GM21526 (cell line): ENCODE measurements at regions not wholly inside any gene's neighbourhood (a gene's known extent, or its start where the extent isn't known, plus 50 kb on each side); places are given as distances from the start of the nearest gene placed in this dataset.

ENCODE experiments used
- ATAC-seq: cut with Tn5 transposase; IDR thresholded peaks from one replicate; pipeline ENCODE4 v1.9.1; 2021; ENCODE audit warnings: moderate library complexity; ENCODE audit not compliant: unreplicated experiment, low FRiP score

DNA sequence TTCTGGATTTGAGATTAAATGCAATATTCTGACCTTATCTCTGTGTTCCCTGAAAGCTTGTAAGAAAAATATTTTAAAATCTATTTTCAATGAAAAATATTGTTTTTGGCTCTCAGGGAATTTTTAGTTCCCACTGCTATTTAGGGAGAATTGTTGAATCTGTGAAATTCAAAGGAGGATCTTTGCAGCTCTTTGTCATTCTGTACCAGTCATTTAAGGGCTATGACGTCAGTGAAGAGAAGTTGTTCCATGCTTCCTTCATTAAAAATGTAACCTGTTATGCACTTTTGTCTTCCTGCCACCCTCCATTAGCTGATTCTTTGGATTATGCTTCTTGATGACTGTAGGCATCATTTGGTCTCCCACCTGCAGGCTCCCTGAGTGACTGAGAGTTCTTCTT is 427.8 kb upstream of the C2CD4B start:
- ATAC-seq: no peak

DNA sequence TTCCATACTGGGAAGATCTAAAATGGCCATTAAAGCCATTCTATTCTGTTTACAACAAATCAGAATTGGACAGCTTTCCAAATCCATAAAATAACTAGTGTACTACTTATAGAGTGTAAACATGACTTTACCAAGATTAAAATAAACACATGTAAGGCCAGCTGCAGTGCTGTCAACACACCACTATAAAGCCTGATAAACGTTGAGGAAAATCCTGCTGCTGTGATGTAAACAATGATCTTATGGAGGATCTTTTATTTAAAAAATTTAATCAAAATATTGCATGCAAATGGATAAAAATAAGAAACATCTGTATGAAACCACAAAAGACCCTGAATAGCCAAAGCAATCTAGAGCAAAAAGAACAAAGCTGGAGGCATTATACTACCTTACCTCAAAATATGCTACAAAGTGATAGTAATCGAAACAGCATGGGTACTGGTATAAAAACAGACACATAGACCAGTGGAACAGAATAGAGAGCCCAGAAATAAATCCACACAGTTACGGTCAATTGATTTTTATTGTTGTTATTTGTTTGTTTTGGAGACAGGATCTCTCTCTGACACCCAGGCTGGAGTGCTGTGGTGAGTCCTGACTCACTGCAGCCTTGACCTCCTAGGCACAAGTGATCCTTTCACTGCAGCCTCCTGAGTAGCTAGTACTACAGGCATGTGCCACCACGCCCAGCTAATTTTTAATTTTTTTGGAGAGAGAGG is 428.8 kb upstream of the C2CD4B start:
- ATAC-seq: no peak

DNA sequence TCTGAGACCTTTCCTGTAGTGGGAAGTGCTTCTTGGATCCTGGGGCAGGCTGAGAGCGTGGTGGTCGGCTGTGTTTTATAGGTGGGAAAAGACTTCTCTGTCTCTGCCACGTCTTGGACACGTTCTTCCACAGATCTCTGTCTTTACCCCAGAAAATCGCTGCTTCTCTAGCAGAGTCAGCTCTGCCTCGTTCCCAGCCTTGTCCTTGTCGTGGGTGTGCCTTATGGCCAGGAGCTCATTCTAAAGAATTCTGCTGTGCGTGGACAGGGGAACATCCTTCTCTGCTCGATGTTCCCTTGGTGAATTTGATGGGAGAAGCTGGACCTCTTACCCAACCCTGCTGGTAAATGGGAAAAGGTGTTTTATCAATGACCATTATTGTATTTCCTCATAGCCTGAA is 433.1 kb upstream of the C2CD4B start:
- ATAC-seq: no peak

DNA sequence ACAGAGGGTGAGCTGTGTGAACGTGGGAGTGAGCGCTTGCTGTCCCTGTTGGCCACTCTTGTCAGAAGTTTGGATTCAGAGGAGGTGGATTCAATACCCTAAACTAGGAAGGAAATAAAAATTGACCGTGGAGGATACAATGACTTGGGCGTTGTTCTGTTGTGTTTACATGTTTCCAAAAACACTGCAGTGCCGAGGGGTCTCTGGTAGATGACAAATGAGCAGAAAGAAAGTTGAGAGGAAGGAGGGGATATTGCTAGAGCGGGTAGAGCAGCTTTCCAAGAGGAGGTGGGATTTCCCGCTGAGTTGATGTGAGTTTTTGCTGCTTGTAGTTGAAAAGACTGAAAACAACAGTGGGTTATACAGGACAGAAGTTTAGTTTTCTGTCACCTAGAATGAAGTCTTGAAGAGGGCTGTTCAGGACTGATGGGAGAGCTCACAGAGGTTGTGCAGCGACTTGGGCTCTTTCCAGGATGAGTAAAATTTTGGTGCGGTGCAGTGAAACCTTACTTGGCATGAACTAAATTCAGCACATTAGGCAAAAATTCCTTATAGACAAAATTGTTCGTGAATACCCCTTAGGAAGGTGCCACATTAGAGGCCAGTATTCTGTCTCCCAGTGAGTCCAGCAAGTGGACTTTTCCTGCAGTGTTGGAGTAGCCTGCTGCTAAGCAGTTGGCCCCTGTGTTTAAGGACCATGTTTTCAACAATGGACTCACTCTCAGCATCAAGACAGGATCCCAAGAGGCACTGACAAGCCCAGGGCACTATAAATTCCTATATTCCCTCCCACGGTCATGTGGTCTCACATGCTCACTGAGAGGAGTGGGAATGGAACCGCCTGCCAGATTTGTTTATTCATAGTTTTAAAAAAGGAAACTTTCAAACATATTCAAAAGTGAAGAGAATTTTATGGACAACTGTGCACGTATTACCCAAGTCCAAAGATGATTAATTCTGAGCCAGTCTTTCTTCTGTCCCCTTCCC is 435.0 kb upstream of the C2CD4B start:
- ATAC-seq: no peak

DNA sequence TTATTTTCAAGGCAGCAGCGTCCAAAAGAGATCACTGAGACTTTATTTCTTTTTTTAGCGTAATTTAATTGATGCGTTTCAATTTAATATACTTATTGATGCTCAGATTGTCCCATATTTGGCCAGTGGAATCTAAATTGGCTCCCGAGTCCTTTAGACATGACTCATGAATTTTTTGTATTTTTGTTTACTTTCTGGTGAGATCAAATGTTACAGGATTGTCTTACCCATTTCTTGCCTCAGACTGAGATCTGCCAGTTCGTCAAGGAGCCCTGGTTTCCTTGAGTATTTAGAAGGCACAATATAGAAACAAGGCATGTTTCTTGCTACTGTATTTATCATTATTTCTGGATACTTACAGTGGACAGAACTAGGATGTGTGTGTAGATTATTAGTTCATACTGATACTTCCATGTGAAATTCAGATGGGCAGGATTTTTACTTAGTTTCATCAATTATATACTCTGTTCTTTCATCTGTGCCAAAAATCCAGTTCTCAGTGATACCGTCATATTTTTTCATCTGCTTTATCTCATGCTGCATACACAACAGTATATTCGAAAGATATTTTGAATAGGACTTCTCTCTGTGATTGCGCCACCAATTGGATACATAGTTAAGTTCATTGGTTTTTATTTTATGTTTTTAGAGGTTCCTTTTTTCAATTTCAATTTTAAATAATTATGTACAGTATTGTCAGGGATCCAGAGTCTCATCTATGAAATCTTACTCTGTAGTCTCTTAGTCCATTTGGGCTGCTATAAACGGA is 436.9 kb upstream of the C2CD4B start:
- no peak for ATAC-seq

DNA sequence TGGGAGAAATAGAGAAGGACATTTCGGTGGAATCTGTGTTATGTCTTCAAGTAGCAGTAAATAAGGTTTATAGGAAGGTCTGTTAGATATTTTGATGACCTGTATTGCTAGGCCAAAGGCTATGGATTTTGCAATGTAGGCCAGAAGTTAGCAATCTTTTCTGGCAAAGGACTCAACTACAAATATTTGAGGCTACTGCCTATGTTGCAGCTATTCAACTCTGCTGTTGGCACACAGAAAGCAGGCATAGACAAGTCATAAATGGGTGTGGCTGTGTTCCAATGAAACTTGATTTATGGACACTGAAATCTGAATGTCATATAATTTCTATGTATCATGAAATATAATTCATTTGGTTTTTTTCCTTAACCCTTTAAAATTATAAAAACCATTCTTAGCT is 438.7 kb upstream of the C2CD4B start:
- no peak for ATAC-seq

DNA sequence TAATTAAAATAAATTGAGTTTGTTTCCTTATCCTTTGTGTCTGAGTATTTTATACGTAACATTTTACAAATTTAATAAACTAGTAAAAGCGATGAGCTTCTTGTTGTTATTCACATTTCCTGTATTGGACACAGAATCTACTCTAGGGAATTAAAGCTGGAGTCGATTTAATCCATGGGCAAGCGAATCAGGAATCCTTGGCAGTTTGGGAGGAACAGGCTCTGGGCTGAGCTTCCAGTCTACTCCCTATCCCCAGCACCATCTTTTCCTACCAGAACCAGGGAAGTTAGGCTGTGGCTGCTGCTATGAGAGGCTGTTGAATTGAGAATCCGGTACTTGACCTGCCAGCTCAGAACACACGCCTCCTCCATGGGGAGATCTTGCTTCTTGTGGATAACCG is 437.3 kb upstream of the TPM1 start:
- no peak for ATAC-seq

DNA sequence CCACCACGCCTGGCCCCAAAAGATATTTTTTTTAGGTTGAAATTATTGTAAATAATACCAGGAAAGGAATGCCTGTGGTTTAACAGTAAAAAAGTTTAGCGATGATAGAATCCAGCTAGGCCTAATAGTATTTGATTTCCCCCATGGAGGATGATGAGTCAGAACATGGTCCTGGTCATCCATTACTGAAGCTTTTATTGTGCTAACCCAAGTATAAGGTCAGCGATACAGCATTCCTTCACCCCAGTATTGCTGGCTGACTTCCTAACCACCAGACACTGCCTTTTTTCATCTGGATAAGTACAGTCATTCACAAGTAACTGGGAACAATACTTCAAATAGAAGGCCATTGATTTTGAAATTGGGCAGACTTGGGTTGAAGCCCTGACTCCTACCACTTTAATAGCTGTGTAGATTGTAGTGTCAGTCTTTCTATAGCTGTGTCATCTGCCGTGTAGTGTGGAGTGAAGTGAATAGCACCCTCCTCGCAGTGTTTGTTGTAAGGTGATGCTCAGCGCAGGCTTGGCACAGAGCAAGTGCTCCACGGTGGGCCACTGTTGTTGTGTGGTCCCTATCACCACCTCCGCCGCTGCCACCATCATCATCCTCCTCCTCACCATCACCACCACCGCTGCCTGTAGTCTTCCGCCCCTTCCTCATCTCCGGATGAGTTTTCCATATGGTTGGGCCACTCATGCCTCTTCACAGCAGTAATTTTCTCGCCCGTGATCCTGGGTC is 436.0 kb upstream of the TPM1 start:
- no peak for ATAC-seq

DNA sequence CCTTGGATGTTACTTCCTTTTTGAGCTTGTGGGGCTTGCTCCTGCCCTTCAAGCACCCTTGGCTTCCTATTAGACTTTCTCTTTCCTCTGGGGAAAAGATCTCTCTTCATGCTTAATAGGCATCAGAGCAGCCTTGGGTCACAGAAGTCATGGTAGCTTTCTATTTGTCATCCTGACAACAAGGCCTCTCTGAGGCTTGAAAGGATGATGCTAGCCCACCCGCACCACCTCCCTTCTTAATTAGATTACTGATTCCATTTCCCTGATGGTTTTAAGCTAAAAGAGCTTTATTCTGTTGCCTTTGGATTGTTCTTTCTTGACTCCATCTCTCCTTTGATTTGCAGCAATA is 435.5 kb upstream of the TPM1 start:
- no peak for ATAC-seq

DNA sequence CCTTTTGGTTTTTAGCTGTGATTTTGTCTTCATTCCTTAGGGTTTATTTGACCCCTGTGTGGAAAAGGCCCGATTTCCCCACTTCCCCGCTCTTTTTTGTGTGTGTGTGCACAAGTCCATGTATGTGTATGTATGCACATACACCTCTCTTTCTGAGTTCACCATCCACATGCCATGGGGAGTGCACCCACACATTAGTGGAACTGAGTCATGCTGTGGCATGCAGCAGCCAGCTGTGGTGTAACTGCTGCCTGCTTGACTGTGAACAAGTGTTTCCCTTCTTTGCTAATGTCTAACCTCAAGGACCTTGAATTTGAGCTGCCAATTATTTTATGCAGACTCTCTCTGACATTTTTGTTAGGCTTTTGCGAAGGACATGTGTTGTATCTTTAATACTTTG is 434.9 kb upstream of the TPM1 start:
- ATAC-seq: no peak

DNA sequence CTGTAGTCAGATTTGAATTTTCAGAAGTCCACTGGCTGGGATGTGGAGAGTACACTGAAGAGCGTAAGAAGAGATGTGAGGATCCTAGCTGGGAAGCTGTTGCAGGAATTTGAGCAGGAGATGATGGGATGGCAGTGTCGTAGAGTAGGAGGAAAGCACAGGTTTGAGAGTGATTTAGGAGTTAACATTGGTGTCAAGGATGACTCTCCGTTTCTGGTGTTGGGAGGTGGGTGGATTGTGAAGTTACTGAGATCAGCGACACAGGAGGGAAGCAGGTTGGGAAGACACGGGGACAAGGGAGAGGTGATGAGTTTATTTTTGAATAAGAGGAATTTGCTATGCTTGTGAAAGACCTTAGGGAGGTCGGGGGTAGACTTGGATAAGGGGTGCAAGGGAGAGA is 434.2 kb upstream of the TPM1 start:
- no peak for ATAC-seq

DNA sequence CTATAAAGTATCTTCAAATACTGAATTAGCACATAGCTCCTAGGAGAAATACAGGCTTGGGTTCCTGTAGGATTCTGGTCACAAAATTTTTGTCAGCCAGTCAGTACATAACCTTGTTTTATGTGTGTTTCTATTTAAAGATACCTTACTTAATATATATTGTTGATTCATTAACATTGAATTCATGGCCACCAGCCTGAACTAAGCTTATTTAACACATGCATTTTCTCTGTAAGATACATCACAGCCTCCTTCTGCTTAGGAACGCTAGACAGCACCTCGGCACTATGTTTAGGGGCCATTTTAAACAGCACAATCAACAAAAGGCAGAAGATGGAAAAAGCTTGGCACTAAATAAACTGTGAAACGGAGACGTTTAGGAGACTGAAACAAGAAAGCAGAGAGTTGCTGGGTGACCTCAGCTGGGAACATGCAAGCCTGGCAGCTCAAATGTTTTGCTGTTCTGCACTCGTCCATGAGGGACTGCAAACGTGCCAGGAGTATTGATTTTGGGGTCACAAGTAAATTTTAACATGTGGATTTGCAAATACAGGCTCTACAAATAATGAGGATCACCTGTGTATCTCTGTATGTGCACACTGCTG is 432.2 kb upstream of the TPM1 start:
- no peak for ATAC-seq

DNA sequence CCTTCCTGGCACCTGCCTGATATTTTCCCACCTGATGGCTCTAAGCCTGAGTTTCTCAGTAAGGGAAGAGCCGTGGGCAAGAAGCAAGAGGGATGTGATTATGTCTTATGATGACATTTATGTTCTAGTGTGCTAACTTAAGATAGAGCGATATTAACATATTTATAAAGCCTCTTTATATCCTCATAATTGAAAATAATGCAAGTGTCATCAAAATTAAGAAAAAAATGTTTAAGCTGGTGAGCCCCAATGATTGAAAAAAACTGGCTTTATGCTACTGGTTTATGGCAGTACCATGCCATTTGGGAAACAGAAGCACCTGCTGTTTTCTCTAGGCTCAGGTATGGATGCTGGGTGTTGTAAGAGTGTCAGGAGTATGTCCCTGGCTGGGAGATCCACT is 431.5 kb upstream of the TPM1 start:
- no peak for ATAC-seq

DNA sequence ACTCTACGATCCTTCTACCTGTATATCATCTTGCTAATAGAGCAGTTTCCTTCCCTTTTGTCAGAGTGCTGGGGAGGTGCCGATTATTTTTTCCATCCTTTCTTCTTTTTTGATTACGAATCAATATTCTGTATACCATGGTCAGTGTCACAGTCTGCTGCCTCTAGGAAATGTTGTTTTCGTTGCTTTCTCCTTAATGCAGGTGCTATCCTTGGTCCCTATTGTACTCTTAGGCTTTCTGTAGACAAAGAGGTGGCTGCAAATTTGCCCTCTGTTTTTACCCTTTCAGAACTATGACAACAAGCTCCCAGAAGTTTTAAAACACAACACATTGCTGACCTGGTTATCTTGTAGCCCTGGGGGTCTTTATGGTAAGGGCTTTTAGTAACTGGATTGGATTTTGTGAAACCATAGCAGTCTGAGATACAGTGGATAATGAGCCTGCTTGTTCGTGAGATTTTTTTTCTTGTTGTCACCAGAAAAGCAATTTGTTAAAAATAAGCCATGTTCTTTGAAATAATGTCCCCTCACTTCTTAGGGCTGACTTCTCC is 430.3 kb upstream of the TPM1 start:
- ATAC-seq: no peak

DNA sequence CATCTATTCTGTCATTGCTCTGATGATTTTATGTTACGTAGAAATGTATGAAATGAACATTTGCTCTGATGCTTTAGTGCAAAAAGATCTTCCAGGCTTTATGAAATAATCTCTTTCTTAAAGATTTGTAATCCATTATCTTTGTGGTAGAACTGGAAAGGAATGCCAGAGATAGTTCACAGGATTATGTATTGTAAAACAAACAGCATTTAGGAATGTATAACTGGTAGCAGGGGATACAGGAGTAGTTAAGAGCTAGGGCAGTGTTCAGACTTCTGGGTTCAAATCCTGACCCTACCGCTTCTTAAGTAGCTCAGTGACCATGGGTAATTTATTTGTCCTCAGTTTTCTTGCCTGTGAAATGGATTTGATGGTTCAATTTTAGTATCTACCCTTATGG is 429.8 kb upstream of the TPM1 start:
- ATAC-seq: no peak

DNA sequence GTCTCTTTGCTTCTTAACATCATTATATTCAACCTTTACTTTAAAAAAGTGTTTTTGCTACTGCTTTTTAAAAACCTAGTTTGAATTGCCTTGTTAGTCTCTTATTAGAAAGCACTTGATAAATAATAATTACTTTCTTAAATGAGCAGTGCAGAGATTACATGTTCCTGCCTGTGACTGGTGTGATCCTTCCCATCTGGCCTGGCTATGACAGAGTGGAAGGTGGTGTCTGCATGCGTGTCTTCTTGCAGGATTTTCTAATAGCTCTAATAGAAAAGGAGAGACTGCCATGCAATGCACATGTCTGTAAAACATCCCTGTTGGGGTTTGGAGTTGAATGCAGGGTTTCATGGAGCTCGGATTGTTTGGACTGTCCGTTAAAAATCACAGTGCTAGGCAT is 425.8 kb upstream of the TPM1 start:
- ATAC-seq: no peak

DNA sequence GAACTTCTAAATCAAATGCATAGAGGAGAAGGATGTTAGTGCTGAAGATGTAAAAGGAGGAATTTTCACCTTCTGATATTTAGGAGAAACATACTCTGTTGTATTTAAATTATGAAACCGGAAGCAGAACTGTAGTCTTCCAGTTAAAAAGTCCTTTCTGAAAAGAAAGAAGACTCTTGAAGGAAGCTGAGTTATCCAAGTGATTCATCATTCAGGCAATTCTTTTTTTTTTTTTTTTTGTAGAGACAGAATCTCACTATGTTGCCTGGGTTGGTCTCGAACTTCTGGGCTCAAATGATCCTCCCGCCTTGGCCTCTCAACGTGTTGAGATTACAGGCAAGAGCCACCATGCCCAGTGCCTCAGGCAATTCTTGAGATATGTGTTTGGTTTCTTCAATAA is 424.8 kb upstream of the TPM1 start:
- no peak for ATAC-seq

DNA sequence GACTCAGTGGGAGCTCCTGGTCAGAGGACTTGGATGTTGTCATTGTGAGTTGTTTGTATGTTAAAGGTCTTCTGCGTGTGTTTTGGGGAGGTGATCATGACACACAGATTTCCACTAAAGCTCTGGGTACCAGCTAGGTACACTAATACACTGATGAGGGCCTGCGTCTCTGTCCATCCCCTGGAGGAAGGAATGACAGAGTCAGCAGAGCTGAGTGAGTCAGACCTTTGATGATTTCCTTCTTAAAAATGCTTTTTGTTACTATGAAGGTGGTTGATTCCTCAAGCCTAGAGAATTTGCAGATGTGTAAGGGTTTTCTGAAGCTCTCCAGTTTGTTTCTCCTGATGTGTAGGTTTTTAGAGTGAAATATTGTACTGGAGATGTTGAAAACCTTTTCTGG is 424.1 kb upstream of the TPM1 start:
- no peak for ATAC-seq

DNA sequence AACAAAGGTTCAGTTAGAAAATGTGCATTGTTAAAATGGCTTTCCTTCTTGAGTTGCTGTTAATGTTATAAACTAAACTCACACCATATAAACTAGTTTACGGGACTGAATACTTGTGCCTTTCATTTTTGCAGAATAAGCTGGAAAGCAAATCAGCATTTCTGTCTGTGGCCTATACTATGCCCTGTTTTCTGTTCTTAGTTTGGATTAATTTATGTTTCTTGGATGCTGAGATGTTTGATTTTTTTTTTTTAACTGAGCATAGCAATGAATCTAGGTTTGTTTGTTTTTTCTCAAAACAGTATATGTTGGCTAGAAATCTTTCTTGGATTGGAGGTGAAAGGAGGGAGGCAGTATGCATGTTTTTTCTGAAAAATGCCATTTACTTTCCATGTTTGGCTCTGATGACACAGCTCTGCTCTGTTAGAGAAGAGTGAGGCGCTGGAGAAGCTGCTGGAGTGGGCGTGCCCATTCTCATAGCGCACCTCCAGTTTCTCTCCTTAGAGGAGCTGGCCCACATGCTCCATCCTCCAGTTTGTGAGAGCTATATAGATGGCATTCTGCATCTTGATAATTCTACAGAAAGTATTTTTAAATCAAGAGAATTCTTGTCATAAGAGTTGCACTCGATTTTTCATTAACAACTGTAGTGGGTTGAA is 423.6 kb upstream of the TPM1 start:
- no peak for ATAC-seq
